Right kidney (tissue), 1 donor: ENCODE measurements at regions not wholly inside any gene's neighbourhood (a gene's known extent, or its start where the extent isn't known, plus 50 kb on each side); places are given as distances from the start of the nearest gene placed in this dataset.

Experiments
- DNase-seq: peaks from one replicate; pipeline ENCODE4 v3.0.0-alpha.2; 2016

GRCh38 chr3:66128623-66129022 lies 89.9 kb upstream of the MAGI1 start:
- DNase-seq: no peak

GRCh38 chr3:66121318-66121717 lies 82.6 kb upstream of the MAGI1 start:
- DNase-seq: no peak

GRCh38 chr3:66115858-66116654 lies 77.3 kb upstream of the MAGI1 start:
- no peak for DNase-seq

GRCh38 chr3:66113542-66113941 lies 74.8 kb upstream of the MAGI1 start:
- DNase-seq: no peak

- no peak for DNase-seq
Observed at GRCh38 chr3:66110840-66111239, 72.1 kb upstream of the MAGI1 start.

- no peak for DNase-seq
Observed at GRCh38 chr3:66107855-66108254, 69.1 kb upstream of the MAGI1 start.

GRCh38 chr3:66106788-66107187 lies 68.1 kb upstream of the MAGI1 start:
- no peak for DNase-seq

- DNase-seq: no peak
Observed at GRCh38 chr3:66104535-66104934, 65.8 kb upstream of the MAGI1 start.

- no peak for DNase-seq
Observed at GRCh38 chr3:66103729-66104128, 65.0 kb upstream of the MAGI1 start.

GRCh38 chr3:66101901-66102300 lies 63.2 kb upstream of the MAGI1 start:
- no peak for DNase-seq

- no peak for DNase-seq
Observed at GRCh38 chr3:66099541-66100065, 60.9 kb upstream of the MAGI1 start.

GRCh38 chr3:66098436-66098835 lies 59.7 kb upstream of the MAGI1 start:
- no peak for DNase-seq

GRCh38 chr3:66097647-66098046 lies 58.9 kb upstream of the MAGI1 start:
- no peak for DNase-seq

- no peak for DNase-seq
Observed at GRCh38 chr3:66095295-66096001, 56.7 kb upstream of the MAGI1 start.

- no peak for DNase-seq
Observed at GRCh38 chr3:66093981-66094380, 55.3 kb upstream of the MAGI1 start.

GRCh38 chr3:66092175-66092995 lies 53.7 kb upstream of the MAGI1 start:
- no peak for DNase-seq
